GM13976 (cell line): ENCODE measurements at regions not wholly inside any gene's neighbourhood (a gene's known extent, or its start where the extent isn't known, plus 50 kb on each side); places are given as distances from the start of the nearest gene placed in this dataset.

ENCODE experiments used
- DNase-seq: peaks from one replicate; pipeline ENCODE4 v3.0.0; 2012; ENCODE audit warnings: low spot score
- in situ Hi-C: fragments of 300-500 bp; cut with MboI; formaldehyde crosslinking; loops from one replicate; pipeline ENCODE4 v1.12.0; 2022; ENCODE audit warnings: low sequenced_read_pairs, mixed read lengths, inconsistent platforms; ENCODE audit not compliant: unreplicated experiment
- TF ChIP-seq, protein P1 (sequence below): IDR thresholded peaks from 2 replicates; pipeline ENCODE4 v1.5.1; 2012; ENCODE audit warnings: borderline replicate concordance, mild to moderate bottlenecking; ENCODE audit not compliant: insufficient read depth; ENCODE audit errors: extremely low read depth, missing control alignments, control extremely low read depth

DNA sequence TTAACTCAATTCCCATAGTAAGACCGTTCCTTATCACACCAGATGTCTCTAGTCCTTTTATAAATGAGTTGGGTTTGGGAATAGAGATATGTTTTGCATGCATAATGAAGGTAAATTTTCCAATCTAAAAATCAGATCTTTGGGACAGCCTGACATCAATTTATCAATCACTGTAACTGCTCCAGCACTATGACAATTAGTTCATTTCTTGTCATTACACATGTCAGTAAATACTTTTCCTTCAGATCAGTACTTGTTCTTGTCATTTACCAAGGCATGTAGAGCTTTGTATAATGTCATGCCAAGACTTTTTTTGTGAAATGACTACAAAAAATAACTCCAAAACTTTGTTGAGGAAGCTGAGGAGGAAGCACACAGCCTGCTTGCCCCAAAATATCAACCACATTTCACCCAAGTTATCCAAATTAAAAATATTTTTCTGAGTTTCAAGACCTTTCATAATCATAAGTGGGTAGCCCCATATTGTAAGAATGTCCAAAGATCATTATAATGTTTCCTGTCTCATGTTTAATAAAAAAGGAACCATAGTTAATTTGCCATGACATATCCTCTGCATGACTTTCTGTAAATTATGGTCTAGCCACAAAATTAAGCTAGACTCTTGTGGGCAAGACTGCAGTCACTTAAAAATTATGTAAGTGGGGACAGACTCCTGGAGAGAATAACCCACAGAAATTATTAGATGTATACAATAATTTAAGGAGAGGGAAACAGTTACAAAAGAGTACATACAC is 586.8 kb downstream of the TBC1D4 start:
- TF ChIP-seq, protein P1, sequence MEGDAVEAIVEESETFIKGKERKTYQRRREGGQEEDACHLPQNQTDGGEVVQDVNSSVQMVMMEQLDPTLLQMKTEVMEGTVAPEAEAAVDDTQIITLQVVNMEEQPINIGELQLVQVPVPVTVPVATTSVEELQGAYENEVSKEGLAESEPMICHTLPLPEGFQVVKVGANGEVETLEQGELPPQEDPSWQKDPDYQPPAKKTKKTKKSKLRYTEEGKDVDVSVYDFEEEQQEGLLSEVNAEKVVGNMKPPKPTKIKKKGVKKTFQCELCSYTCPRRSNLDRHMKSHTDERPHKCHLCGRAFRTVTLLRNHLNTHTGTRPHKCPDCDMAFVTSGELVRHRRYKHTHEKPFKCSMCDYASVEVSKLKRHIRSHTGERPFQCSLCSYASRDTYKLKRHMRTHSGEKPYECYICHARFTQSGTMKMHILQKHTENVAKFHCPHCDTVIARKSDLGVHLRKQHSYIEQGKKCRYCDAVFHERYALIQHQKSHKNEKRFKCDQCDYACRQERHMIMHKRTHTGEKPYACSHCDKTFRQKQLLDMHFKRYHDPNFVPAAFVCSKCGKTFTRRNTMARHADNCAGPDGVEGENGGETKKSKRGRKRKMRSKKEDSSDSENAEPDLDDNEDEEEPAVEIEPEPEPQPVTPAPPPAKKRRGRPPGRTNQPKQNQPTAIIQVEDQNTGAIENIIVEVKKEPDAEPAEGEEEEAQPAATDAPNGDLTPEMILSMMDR: no peak
- no peak for DNase-seq
- in situ Hi-C loops: no loop called here

DNA sequence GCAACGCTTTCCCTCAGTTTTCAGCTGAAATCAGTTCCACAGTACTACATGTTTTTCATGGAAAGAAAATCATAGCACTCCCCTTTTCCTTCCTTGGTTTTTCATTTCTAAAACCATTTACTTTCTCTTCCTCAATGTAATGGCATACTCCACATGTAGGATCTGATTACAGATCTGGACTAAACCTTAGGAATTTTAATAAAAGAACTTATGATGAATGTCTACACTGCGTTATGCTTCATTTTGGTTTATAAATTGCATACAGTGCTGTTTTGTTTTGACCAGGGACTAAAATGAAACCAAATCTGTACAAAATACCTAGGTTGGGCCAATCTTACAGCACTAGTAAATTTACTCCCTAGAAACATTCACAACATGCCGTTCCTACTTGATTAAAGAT is 589.9 kb downstream of the TBC1D4 start:
- no peak for DNase-seq
- TF ChIP-seq, protein P1: no peak
- in situ Hi-C loops: no loop called here

DNA sequence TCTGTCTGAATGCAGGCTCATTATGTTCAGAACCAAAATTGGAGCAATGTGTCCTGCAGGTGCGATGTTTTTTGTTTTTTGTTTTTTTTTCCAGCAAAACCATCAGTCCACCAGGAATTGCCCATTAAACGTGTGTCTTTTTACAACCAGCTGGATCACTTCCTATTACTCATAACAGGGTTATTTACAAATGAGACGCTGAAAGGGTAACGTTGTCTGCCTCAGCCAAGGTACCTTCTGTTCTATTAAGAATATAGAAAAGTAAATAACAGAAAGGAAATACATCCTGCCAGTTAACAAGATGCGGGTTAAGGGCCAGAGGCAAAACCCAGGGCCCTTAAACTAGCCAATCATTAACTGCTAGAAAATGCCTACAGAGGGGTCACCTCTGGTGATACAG is 590.4 kb downstream of the TBC1D4 start:
- no peak for DNase-seq
- in situ Hi-C loops: no loop called here
- TF ChIP-seq, protein P1: no peak

- TF ChIP-seq, protein P1: no peak
- no peak for DNase-seq
- in situ Hi-C loops: no loop called here
Measured at GRCh38 chr13:74889321-74889720, 592.6 kb downstream of the TBC1D4 start.

DNA sequence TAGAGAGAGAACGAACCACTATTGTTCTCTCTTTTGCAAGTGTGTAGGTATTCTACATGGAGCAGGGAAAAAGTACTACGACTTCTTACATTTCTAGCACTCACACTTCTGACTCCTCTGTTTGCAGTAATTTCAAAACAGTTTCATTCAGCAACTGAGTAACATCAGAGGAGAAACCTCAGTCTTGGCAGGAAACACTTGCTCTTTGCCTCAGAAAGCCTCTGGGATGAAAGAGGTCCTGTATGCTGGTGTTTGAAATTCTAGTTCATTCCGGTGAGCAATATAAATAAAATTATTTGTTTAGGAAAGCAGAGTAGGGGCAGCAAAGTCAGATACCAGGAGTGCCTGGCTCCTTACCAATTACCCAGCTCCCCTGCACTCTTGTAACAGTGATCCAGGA is 595.5 kb downstream of the TBC1D4 start:
- in situ Hi-C loops: no loop called here
- no peak for DNase-seq
- TF ChIP-seq, protein P1: no peak

DNA sequence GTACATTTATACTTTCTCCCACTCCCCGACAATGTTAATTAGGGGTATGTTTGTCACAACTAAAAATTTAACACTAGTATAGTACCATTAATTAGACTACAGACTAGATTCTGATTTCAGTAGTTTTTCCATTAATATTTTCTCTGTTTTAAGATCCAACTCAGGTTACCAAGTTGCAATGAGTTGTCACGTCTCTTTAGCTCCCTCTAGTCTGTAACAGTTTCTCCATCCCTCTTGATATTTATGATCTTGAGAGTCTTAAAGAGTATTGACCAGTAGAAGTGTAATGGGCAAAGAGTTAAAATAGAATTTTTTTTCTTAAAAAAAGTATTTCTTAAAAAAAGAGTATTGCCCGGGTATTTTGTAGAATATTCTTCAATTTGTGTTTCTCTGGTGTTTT is 598.1 kb downstream of the TBC1D4 start:
- no peak for DNase-seq
- in situ Hi-C loops: no loop called here
- TF ChIP-seq, protein P1: no peak
